NOMO-1 treated with dmso at 0.1 percent for 144 hours (cell line): ENCODE measurements at regions not wholly inside any gene's neighbourhood (a gene's known extent, or its start where the extent isn't known, plus 50 kb on each side); places are given as distances from the start of the nearest gene placed in this dataset.

Source experiments
- DNase-seq: peaks from one replicate; lab custom pipeline; 2025; ENCODE audit not compliant: unreplicated experiment; lab: John Stamatoyannopoulos, UW

DNA sequence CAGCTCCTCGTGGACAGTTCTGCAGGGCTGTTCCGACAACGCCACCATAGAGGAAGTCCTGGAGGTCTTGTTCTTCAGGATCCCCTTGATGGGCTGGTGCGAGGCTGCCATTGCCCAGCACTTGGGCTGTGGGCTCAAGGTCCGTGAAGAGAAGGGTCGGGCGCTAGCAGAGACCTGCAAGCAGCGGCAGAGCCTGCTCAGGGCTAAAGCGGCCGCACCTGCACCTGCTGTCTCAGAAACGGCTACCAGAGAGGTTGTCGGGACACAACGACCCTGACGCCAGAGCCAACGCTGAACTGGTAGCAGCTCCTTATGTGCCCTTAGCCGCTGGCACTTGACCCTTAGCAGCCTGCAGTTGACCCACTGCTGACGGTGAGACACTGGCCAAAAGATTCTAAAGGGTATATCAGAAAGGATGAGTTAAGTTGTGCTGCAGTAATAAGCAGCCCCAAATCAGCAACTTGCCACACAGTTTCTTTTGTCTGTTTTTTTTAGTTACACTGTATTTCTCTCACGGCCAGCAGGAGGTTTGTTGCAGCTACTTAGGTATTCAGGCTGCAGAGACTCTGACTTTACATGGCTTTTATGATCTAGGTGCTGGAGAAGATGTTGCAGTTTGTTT is 55.5 kb upstream of the ST6GAL2 start:
- no peak for DNase-seq

DNA sequence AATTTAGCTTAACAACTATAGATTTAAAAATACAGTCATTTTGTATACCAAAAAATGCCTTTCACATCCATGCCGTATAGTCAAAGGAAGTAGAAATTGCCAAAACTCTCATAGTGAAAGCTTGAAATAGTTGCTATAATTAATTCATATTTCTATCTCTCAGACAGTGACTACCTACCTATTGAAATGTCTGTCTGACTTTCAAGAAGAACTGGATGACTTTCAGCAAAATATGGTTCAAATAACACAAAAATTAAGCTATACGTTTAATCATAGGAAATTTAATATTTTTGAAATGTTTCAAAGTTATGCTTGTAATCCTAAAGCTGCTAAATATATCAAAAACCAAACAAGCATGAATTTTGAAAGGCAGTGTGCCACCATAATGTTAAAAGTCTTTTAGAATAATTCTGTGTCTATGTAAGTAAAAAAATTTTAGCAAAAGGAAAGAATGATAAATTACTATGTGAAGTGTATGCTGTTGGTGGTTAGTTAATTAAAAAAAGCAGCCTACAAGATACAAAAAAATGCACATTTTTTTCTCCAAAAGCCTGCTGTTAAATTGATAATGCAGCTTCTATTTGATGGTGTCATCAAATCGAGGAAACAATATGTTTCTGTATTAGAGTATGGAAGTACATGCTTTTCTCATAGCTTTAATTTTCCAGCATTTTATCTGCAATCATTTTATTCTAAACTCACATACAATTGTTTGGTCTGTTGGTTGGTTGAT is 57.7 kb upstream of the ST6GAL2 start:
- no peak for DNase-seq

- DNase-seq = no peak
Observed at GRCh38 chr2:106944215-106944614, 58.2 kb upstream of the ST6GAL2 start.

DNA sequence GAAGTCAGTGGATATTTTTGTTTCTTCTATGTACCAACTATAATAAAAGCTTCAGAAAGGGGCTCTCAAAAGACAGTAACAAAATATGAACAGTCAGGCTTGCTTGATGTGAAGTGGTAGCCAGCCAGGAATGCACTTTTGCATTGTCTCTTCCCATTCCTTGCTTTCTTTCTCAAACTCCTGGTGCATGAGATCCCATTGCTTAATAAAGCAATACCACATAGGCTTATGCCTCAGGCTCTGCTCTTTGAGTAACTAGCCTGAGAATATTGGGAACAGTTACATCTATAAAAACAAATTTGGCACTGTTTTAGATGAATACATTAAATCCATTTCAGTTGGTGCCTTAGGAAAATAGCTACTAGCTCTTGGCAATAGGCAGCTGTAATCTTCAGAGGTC is 62.6 kb upstream of the ST6GAL2 start:
- no peak for DNase-seq

- no peak for DNase-seq
Observed at GRCh38 chr2:106953236-106953635, 67.3 kb upstream of the ST6GAL2 start.

DNA sequence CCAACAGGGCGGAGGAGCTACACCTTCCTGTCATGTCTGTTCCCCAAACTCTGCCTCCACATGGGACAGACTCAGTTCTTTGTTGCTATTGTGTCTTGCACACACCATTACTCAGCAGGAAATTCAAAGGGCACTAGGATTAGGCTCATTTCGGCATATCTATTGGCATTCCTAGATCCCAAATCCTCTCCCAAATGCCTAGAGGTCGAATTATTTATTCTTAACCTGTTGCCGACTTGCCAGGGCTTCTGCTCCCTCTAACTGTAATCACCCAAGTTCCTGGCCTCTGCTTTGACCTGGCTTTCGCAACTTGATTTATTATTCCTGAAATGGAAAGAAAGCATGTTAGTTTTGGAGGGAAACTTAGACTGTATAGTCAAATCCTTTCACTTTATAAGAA is 67.8 kb upstream of the ST6GAL2 start:
- DNase-seq = no peak

- DNase-seq = no peak
Observed at GRCh38 chr2:106954304-106954703, 68.3 kb upstream of the ST6GAL2 start.

GRCh38 chr2:106956416-106956815 is 70.4 kb upstream of the ST6GAL2 start:
- DNase-seq = no peak

DNA sequence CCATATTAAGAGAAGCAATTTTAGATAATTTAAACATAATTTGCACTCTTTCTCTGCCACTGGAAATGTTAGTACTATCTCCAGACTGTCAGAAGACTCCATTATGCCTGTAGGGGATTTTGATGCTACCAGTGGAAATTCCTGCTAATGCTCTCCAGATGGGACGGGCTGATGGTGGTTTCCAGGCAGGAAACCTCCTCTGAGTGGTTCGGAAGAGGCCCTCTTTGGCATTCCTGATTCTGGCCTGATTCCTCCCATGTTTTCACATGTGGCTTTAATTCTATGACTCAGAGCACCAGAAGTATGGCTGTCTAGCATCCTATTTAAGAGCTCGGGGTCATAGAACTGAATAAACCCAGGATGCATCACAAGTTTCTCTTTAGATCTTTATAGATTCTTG is 70.9 kb upstream of the ST6GAL2 start:
- no peak for DNase-seq

- no peak for DNase-seq
Observed at GRCh38 chr2:106959975-106960682, 74.2 kb upstream of the ST6GAL2 start.

GRCh38 chr2:106960683-106961161 is 74.8 kb upstream of the ST6GAL2 start:
- DNase-seq = no peak

GRCh38 chr2:106961328-106961727 is 75.4 kb upstream of the ST6GAL2 start:
- no peak for DNase-seq

DNA sequence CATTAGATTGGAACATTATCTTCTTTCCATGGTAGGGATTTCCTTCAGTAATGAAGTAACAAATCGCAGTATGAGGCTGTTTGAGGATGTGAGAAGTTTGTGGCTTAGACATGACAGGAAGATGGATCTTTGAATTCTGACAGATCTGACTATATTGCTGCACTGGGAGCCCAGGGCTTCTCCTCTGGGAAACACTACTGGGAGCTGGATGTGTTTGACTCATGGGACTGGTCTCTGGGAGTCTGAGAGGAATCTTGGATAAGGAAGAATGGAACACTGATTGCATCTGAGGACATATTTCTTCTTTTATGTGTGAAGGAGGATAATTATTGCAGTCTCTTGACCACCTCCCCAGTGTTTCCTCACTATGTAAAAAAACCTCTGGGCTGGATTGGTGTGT is 77.2 kb upstream of the ST6GAL2 start:
- DNase-seq = no peak

DNA sequence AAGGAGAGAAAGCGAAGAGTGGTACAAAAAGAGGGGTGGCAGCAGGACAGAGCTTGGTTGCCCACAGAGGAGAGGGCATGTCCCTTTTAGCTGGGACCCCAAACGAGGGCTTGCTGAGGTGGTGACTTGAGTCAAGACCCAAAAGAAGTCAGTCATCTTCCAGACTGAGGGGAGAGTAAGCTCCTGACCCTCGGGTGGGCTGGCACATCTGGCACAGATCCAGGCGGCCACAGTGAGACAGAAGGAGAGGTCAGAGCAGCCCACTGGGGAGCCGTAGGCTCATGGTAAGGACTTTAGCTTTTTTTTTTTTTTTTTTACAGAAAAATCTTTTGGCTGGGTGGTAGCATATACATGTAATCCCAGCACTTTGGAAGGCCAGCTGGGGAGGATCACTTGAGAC is 77.9 kb upstream of the ST6GAL2 start:
- no peak for DNase-seq

DNA sequence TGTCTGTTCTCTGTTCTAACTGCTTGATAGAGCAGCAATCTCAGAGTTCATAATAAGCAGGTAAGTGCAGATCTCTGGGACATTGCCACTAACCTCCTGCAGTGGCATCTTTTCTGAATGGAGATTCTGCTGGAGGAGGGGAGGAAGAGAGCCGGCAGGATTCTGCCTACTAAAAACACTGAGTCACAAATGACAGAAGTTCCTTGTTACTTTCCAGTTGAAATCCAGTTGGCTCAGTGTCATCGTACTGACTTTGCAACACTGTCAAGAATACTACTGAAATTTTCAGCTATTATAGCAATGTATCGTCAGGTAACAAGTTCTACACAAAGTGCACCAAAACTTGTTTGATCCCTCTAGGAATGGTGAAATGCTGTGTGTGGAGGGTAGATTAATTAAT is 79.6 kb upstream of the ST6GAL2 start:
- DNase-seq = no peak

- no peak for DNase-seq
Observed at GRCh38 chr2:106969777-106970176, 83.8 kb upstream of the ST6GAL2 start.

- DNase-seq = no peak
Observed at GRCh38 chr2:106970471-106971261, 84.7 kb upstream of the ST6GAL2 start.

- DNase-seq = no peak
Observed at GRCh38 chr2:106972782-106973181, 86.8 kb upstream of the ST6GAL2 start.

DNA sequence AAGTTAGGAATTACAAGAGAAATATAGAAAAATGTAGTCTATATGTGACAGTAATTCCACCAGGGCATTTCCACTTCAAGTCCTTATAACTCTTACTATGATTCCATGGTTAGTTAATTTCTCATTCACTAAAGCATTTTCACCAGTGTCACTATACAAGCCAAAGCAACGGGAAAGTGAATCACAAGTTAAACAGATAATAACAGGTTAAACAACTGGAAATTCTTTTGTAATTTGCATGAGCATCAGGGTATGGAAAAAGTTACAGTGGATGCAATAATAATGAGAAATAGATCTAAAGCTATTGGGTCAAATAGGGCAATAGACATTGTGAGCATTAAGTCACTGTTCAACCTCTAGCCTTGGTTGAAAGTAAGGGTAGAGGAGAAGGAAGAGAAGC is 88.9 kb upstream of the ST6GAL2 start:
- no peak for DNase-seq

DNA sequence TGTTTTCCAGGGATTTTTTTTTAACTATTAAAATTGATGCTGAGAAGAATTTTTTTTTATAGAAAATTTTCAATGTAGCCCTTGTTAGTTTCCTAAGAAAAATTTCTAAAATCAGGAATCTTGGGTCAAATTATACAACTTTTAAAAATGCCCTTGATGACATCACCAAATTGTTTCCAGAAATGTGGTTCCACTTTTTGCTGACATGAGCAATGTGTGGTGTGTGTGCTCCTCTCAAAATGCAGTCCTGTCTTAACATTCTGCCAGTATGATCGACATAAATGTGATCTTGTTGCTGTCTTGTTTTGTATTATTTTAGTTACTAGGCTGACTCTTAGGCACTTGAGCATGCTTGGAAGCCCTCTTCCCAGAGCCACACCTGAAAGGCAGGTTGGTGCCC is 89.7 kb upstream of the ST6GAL2 start:
- DNase-seq = no peak

GRCh38 chr2:106976548-106976947 is 90.6 kb upstream of the ST6GAL2 start:
- DNase-seq = no peak
